Body of pancreas (tissue), 4 donors: ENCODE measurements at regions not wholly inside any gene's neighbourhood (a gene's known extent, or its start where the extent isn't known, plus 50 kb on each side); places are given as distances from the start of the nearest gene placed in this dataset.

Experiments
- CTCF ChIP-seq, 7 experiments: fragments of 450-650 bp in 4 of 7; fragments of 200-600 bp in 3 of 7; sonication (generic) in 3 of 7; IDR thresholded peaks; one replicate each; pipeline ENCODE4 v1.5.1; 2016 to 2019; ENCODE audit warnings: antibody characterized with exemption in 7 of 7
- POLR2A ChIP-seq, 3 donors: fragments of 450-650 bp; IDR thresholded peaks; one replicate each; pipeline ENCODE4 v1.6.1; 2016; ENCODE audit warnings: antibody characterized with exemption in 3 of 3, mild to moderate bottlenecking in 2 of 3

GRCh38 chr11:106306942-106307341 lies 229.5 kb downstream of the AASDHPPT start:
- peak in 1 of 7 experiments; percentile 12 for TF ChIP-seq CTCF (IDR thresholded peaks at IDR 0.05)
- no peak for TF ChIP-seq POLR2A (IDR thresholded peaks at IDR 0.05)
